ENCODE measurements at regions not wholly inside any gene's neighbourhood (a gene's known extent, or its start where the extent isn't known, plus 50 kb on each side); places are given as distances from the start of the nearest gene placed in this dataset.

GRCh38 chr18:45248240-45248903, 366.9 kb upstream of the SLC14A2 start:
- no peak for TF ChIP-seq CTCF (conservative IDR thresholded peaks at IDR 0.05; ENCODE audit: low read depth in 2 of 2)
- no peak for TF ChIP-seq EZH2 (IDR thresholded peaks at IDR 0.05; ENCODE audit: low read depth, unreplicated experiment)
- TF ChIP-seq REST (IDR thresholded peaks at IDR 0.05; ENCODE audit: unreplicated experiment), result no peak
- TF ChIP-seq POLR2AphosphoS5 (IDR thresholded peaks at IDR 0.05; ENCODE audit: low read depth), result no peak
